HG03354 (cell line): ENCODE measurements at regions not wholly inside any gene's neighbourhood (a gene's known extent, or its start where the extent isn't known, plus 50 kb on each side); places are given as distances from the start of the nearest gene placed in this dataset.
A peak's percentile ranks its signal among the peaks of the same experiment; 100 is the strongest.

Source experiments
- ATAC-seq: cut with Tn5 transposase; IDR thresholded peaks from one replicate; pipeline ENCODE4 v1.9.1; 2021; ENCODE audit warnings: mild to moderate bottlenecking; ENCODE audit not compliant: unreplicated experiment, poor library complexity, severe bottlenecking

- ATAC-seq: no peak
These were observed 108.2 kb upstream of the DMAC1 start for GRCh38 chr9:7907551-7908337.

DNA sequence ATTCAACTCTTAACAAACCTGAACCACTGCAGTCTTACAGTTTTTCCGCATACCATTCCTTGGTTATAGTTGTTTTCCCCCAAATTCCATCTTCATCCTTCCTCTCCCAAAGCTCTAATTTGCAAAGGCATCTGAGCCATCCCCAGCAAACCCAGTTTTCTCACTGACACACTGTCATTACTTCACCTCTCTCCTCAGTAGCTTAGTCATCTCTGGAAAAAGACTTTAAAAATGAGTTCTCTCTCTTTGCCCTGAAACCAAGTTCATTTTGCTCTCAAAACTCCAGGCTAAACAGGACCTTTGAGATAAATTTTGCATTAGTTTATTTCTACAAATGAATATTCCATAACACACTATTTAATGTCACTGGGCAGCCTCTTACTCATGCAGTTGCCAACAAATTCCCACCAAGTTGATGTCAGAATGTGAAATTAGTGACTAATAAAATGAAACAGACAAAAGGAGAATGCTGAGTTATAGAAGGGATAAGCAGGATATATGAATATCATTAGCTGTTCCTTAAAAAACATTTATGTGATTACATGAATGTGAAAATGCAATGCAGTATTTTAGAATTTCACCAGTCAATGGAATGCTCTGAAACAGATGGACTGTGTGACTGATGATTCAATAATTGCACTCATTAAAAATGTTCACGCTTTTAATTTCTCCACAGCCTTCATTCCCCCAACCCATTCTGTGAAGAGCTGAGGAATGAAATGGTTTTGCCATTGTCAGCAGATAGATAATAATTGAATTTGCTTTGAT, 107.4 kb upstream of the DMAC1 start:
- ATAC-seq: no peak

DNA sequence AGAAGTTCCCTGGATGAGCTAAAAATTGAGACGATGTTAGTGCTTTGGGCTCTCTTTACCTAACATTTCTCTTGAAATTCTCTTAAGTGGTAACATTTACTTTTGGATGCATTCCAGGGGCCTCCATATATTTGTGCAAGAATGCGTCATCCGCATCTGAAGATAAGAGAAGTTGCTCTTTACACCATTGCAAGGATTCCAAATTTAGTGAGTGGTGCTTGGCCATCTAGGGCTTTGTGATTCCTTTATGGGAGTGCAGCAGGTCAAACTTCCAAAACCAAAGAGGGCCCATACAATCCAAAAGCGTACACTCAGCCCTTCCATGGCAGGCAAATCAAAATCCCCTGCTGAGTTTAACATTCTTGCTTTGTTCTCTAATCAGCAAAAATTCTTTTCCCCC, 102.0 kb upstream of the DMAC1 start:
- ATAC-seq: no peak

DNA sequence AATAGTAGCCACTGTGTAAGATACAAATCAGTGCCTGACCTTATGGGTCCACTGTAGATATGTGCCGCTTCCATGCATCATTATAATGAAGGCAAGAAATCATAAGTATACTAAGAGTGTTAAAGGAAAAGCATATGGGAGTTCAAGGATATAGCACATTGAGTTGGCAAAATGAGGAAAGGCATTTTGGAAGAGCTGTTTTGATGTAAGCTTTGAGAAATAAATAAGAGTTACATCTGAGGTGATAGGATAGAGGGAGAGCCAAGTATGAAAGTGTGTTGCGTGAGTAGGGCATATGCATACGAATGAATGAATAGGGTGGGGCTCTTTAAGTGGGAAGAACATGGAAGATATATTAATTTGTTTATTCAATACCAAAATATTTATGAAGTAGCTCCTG, 101.0 kb upstream of the DMAC1 start:
- ATAC-seq: no peak

GRCh38 chr9:7899753-7900152, 100.2 kb upstream of the DMAC1 start:
- no peak for ATAC-seq

- ATAC-seq: no peak
These were observed 94.7 kb upstream of the DMAC1 start for GRCh38 chr9:7894231-7894630.

GRCh38 chr9:7892975-7893374, 93.4 kb upstream of the DMAC1 start:
- ATAC-seq: no peak

DNA sequence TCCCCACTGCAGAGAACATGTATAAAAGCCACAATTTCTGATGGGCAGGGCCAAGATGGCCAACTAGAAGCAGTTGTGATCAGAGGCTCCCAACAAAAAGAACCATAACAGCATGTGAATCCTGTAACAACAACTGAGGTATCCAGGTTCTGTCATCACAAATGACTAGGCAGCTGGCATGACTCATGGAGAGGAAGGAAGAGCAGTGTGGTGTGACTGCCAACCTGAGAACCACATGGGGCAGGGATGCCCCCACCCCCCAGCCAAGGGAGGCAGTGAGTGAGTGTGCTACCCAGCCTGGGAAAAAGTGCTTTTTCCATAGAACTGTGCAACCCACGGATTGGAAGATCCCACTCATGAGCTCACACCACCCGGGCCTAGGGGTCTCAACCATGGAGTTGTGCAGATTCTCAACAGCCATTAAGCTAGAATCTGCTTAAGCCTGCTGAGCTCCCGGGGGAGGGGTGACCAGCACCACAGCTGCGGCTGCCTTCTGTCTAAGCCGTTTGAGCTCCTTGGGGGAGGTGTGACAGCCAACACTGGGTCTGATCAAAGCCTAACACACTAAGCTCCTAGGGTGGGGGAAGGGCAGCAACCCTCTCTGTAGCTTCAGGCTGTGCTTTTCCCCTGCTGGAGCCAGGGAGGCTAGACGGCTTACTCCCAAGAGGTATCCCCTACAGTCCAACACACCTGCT, 80.1 kb upstream of the DMAC1 start:
- peak; percentile 86 for ATAC-seq

DNA sequence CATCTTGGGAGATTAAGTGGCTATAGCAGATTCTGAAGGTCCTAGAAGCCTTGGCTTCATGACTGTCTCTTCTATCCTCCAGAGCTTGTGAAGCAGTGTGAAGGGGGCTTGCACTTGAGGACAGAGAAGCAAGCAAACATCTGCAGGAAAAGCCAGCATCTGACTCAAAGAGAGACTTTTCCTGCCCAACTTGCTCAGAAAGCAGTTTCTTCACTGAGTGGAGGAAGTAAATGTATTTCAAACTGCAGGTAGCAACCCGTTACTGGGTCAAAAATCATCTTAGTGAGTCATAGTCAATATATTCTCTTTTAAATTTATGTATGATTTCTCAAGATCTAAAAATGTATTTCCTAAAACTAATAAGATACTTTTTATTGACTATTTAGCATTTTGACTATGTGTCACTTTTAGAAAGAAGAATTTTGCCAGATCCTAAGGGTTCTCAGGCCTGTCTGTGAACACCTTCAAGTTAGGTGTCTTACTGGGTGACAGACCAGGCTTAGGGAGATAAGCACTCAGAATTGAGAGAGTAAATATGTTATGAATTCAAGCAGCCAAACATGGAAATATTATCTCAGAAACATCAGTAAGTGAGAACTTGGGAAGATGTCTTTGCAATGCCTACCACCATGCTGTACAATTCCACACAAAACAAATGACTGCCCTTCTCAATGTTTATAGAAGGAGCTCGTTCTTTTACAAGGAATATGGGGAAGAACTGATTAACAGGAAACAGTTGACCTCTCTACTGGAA, 72.6 kb upstream of the DMAC1 start:
- no peak for ATAC-seq

DNA sequence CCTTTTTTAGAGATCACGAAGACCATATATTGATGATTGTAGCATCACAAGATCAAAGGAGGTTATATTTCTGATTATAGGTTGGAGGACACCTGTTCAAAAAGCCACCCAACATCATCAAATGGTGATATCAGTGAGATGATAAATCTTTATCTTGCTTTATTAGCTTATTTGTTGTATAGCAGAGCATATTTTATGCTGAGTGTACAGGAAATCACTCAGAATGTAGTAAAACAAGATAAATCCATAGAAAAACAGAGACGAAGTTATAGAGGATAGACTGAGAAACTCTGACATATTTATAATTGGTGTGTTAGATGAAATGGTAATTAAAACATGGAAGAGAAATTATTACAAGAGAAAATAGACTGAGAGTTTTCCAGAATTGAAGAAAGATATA, 69.8 kb upstream of the DMAC1 start:
- ATAC-seq: no peak

GRCh38 chr9:7862170-7862569, 62.6 kb upstream of the DMAC1 start:
- ATAC-seq: no peak

DNA sequence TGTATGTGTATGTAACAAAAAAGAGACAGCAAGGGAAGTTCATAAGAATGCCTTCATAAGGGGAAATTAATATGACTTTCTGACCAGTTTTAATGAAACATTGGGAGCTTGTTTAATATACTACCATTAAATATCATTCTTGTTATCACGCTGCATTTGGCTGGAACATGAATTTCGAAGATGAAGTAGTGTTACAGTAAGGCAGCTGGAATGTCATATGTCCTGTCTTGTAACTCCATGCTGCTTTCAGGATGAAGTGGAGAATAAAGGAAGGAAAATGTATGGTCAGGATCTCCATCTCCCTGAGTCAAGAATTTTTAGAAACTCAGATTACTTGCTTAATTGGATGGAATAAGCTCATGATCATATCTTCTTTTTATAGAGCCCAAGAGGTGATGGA, 61.5 kb upstream of the DMAC1 start:
- ATAC-seq: no peak

DNA sequence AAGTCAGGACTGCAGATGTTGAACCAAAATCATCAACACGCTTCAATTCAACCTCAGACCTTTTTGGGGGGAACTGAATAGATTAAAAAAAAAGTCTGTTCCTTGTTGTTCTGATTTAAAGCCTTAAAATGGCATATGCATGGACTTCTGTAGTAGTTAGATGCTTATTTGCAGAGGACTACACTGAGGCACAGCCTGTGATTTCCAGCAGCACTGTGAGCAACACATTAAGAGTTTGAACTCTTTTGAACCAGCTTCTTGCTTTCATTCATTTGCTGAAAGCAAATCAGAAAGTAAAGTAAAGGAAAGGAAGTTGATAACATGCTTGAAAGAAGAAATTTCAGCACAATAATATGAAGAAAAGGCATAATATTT, 60.7 kb upstream of the DMAC1 start:
- ATAC-seq: no peak

DNA sequence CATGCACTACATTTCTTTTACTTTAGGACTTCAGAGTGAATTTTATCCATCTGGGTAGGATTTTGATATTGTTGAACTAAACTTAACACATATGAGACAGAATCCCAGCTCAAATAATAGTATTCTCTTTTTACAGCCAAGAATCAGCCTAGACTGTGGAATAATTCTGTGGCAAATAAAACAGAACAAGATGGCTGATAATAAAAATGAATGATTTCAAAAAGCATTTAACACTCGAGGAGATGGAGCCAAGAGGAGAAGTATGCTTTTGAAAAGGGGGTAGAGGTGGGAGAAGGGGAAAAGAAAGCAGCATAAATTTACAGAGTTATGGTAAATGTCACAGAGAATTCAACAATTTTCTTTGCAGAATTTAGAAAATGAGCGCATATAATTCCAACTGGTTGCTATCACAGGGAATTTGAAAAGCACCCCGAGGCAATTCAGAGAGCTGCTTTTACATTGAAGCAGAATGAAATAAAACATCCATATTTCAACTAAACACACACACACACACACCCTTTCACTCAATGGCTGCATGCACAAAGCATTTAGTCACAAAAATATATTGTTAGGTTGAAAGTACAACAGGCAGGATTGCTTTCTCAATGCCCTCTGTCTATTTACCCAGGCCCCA, 60.2 kb upstream of the DMAC1 start:
- no peak for ATAC-seq

- ATAC-seq: no peak
These were observed 58.6 kb upstream of the DMAC1 start for GRCh38 chr9:7858166-7858565.

GRCh38 chr9:7854763-7855162, 55.2 kb upstream of the DMAC1 start:
- no peak for ATAC-seq
